Adipose tissue (tissue), 3 donors: ENCODE measurements at regions not wholly inside any gene's neighbourhood (a gene's known extent, or its start where the extent isn't known, plus 50 kb on each side); places are given as distances from the start of the nearest gene placed in this dataset.

Source experiments
- H3K27ac ChIP-seq: one replicate; pipeline ENCODE4 v1.5.1; 2013; ENCODE audit warnings: low read depth, low read length
- WGBS, 3 donors: extraction: QIAGEN DNeasy Blood & Tissue Kit; methylation state at CpG; one replicate each; pipeline ENCODE4 v1.1.7; 2013; 5-methylcytosine and 5-hydroxymethylcytosine counted together
- donor health status: healthy with polysubstance abuse.
- donor health status: Bipolar disorder and iron deficiency.
- donor health status: healthy.

DNA sequence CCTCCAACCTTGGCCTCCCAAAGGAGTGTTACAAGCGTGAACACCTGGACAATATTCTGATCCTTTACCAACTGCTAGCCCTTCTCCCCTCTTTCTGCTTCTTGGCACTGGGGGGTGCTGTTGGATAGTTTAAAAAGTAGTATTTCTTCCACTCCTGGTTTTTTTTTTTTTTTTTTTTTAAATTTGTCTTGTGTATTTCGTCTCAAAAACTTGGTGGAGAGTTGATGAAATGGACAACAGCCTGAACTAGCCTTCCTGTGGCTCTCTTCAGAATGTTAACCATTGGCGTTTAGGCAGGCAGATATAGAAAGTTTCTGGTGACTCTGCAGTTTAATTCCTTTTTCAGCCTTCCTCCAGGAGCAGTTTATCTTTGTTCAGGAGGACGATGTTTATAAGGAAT lies 69.7 kb upstream of the USP24 start:
- no peak overlapping the region for H3K27ac ChIP-seq
- 21 to 31% (median 29%) methylated on average over 4 of the region's 4 CpGs for WGBS, 3 donors

DNA sequence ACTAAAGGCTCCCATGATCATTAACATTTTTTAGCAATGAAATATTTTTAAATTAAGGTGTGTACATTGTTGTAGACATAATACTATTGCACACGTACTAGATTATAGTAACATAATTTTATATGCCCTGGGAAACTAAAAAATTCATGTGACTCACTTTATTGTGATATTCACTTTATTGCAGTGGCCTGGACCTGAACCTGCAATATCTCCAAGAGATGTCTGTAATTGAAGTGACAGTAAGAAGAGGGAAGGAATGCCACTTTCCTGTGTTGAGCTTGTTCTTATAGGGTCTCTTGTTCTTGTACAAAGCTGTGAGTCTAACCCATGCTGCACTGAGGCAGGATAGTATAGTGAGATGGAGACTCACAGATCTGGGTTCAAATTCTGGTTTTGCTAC lies 66.9 kb upstream of the USP24 start:
- H3K27ac ChIP-seq, result no peak overlapping the region
- 40 to 77% (median 57%) methylated on average over 1 of the region's 1 CpG for WGBS, 3 donors

DNA sequence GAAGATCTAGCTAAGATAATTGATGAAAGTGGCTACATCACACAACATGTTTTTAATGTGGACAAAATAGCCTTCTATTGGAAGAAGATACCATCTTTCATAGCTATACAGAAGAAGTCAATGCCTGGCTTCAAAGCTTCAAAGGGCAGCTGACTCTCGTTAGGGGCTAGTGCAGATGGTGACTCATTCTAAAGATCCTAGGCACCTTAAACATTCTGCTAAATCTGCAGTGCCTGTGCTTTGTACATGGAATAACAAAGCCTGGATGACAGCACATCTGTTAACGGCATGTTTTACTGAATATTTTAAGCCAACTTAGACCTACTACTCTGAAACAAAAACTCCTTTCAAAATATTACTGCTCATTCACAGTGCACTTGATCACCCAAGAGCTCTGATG lies 65.6 kb upstream of the USP24 start:
- no peak overlapping the region for H3K27ac ChIP-seq
- WGBS, 3 donors, result 75 to 89% (median 76%) methylated on average over 2 of the region's 2 CpGs

DNA sequence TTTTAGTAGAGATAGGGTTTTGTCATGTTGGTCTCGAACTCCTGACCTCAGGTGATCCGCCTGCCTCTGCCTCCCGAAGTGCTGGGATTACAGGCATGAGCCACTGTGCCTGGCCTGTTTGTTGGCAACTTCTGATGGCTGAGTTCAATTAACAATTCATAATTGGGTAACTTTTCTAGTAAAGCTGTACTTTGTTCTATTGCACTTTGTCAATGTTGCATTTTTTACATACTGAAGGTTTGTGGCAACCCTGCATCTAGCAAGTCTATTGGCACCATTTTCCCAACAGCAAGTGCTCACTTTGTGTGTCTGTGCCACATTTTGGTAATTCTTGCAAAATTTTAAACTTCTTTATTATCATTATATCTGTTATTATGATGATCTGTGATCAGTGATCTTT lies 64.5 kb upstream of the USP24 start:
- 93 to 100% (median 98%) methylated on average over 3 of the region's 3 CpGs for WGBS, 3 donors

DNA sequence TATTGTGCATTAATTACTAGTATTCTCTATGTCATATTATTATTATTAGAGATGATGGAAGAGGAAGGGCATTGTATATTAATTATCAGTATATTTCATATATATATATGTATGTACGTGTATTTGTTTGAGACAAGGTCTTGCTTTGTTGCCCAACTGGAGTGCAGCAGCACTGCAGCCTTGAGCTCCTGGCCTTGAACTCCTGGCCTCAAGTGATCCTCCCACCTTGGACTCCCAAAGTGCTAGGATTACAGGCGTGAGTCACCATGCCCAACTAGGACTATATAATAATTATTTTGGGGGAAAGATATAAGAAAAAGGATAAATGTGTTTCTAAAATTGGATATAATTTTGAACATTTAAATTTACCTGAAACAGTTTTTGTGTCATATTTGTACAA lies 63.2 kb upstream of the USP24 start:
- 44 to 48% (median 47%) methylated on average over 2 of the region's 2 CpGs for WGBS, 3 donors
- H3K27ac ChIP-seq, result no peak overlapping the region

More for the DNA sequence above, 64.5 kb upstream of the USP24 start:
- H3K27ac ChIP-seq, result no peak overlapping the region

DNA sequence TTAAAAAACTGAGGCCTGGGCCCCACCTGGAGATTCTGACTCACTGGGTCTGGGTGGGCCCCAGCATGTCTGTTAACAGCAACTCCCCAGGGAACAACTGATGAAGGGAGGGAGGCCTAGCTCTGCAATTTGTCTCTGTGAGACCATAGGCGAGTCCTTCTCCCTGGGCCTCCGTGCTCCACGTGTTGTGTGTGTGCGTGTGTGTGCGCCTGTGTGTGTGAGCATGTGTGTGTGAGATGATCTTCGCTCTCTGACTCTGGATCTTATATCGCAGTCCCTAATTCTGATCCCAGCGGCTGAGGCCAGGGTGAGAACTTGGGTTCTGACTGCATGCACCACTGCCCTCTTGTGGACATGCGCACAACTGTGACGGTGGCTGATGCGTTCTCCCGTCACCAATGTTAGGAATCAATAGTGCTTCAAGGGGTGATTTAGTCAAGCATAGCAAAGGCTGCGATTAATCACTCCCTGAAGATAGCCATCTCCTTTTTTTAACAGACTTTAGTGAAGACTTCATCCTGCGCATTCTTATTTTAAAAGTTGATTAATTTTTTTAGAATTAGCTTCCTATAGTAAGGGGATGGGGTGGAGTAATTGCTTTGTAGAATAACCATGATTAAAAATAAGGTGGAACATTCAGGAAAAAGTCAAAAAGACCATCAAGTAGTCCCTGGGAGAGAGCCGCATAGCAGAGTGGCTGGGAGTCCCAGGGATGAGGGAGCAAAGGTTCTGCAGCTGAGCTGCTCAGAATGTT lies 62.4 kb upstream of the USP24 start:
- no peak overlapping the region for H3K27ac ChIP-seq
- 20 to 27% (median 23%) methylated on average over 14 to 15 of the region's 15 CpGs for WGBS, 3 donors

DNA sequence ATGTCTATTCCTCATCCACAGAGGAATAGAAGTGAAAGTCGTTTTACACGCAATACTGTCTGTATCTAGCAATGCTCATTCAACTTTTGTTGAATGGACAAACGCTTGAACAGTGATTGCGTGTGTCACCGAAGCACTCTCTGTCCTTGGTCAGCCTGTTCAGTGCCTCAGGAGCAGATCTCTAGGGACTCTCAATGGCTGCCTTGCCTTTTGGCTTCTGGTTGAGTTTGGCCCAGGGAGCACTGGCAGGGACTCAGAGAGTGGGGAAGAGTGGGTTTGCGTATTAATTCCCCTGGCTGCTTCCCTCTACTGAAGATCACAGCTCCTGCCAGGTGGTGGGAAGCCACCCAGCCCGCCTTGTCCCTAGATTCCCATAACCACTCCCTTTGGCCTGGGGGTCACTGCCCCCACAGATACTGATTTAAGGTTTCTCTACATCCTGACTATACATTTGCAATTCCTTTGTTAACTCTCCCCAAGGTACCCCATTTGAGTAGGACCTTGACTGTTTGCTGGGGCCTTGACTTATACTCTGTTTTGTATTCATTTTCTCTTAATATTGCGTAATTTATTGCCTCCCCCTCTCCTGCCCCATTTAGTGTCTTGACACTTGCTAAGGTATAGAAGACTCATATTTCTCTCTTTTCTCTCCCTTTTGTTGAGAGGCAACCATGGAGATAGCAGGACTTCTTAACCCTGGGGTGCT lies 61.7 kb upstream of the USP24 start:
- H3K27ac ChIP-seq, result no peak overlapping the region

DNA sequence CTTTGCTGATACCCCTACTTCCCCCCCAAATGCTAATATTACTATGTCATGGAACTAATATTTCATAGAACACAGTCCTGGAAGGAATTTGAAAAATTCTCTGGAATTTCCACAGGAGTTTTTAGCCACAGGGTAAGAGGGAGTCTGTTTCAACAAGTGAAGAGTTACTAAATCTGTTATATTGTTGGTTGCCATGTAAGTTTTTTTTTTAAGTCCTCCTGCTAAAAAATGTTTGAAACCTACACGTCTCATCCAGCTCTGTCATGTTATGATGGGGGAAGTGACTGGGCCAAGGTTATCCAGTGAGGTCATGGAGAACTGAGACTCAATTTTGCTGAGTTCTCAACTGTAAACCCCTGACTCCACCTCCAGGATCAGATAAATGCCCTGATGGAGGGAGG lies 60.8 kb upstream of the USP24 start:
- 23 to 44% (median 26%) methylated on average over 1 of the region's 1 CpG for WGBS, 3 donors
- H3K27ac ChIP-seq, result no peak overlapping the region

More for the DNA sequence above, 61.7 kb upstream of the USP24 start:
- 66 to 82% (median 69%) methylated on average over 8 of the region's 8 CpGs for WGBS, 3 donors

DNA sequence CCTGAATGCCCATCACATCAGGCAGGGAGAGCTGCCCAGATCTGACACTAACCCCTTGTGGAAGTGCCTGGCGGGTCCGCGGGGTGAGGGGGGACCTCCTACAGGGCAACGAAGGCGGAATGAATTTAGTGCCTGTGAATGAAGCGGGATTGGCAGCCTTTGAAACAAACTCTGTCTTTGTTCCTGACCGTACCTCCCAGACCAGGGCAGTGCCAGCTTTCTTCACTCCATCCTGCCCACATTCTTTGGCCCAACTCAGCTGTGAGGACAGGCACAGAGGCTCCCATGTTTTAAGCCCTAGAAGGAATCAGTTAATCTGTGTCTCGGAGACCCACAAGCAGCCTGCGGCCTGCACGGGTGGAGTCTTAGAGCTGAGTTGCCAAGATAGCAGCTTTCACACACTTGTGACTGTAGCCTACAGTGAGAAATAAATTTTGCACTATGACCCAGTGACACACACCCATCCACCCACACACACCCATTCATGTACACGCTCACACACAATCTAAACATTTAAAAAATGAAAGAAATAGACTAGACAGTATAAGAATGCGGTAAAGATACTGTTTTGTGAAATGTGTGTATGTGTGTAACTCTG lies 60.1 kb upstream of the USP24 start:
- no peak overlapping the region for H3K27ac ChIP-seq
- WGBS, 3 donors, result 51 to 70% (median 63%) methylated on average over 12 of the region's 12 CpGs

DNA sequence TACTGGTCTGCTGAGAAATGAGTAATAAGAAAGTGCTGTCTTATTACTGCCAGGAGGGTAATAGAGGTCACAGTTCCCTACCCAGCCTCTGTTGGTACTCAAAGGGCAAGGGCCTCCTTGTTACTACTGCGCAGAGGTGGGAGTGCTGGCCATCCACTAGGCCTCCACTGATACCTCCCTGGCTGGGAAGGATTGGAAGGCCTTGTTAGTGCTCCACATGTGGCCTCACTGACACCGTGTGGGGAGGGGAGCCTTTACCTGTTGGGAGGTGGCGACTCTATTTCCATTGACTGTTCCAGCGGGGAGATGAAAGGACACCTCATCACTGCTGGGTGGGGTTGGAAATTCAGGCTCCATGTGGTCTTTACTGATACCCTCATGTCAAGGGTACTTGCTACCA lies 57.8 kb upstream of the USP24 start:
- WGBS, 3 donors, result 82 to 90% (median 86%) methylated on average over 4 of the region's 4 CpGs
- no peak overlapping the region for H3K27ac ChIP-seq
